Mesendoderm (in vitro differentiated cells): ENCODE measurements at regions not wholly inside any gene's neighbourhood (a gene's known extent, or its start where the extent isn't known, plus 50 kb on each side); places are given as distances from the start of the nearest gene placed in this dataset.
A peak's percentile ranks its signal among the peaks of the same experiment; 100 is the strongest.

Source experiments
- DNase-seq: peaks from one replicate; pipeline ENCODE4 v3.0.0; 2013
- H2AK5ac ChIP-seq: 2 replicates; pipeline ENCODE4 v1.6.1; 2013; ENCODE audit warnings: low read length, inconsistent platforms
- H2BK120ac ChIP-seq: 2 replicates; pipeline ENCODE4 v1.6.1; 2013; ENCODE audit warnings: low read depth, mild to moderate bottlenecking, low read length, moderate library complexity, mixed read lengths
- H2BK15ac ChIP-seq: replicated peaks from 2 replicates; pipeline ENCODE4 v1.6.1; 2013; ENCODE audit warnings: low read depth, mild to moderate bottlenecking, moderate library complexity
- H2BK5ac ChIP-seq: 2 replicates; pipeline ENCODE4 v1.6.1; 2013; ENCODE audit warnings: low read length, inconsistent platforms
- H3K18ac ChIP-seq: 2 replicates; pipeline ENCODE4 v1.6.1; 2013; ENCODE audit warnings: mild to moderate bottlenecking, low read length, mixed read lengths
- H3K23ac ChIP-seq: one replicate; pipeline ENCODE4 v1.6.1; 2013; ENCODE audit warnings: low read length
- H3K27ac ChIP-seq: 2 replicates; pipeline ENCODE4 v1.5.1; 2013; ENCODE audit warnings: low read depth, mild to moderate bottlenecking, inconsistent platforms, low read length, moderate library complexity
- H3K27me3 ChIP-seq: 2 replicates; pipeline ENCODE4 v1.6.1; 2013; ENCODE audit warnings: low read length, control low read depth, mild to moderate bottlenecking, inconsistent platforms; ENCODE audit not compliant: insufficient read depth, poor library complexity
- H3K36me3 ChIP-seq: 2 replicates; pipeline ENCODE4 v1.6.1; 2013; ENCODE audit warnings: low read length, inconsistent platforms; ENCODE audit not compliant: control insufficient read depth, insufficient read depth
- H3K4ac ChIP-seq: one replicate; pipeline ENCODE4 v1.6.1; 2013; ENCODE audit warnings: low read depth, mild to moderate bottlenecking, low read length, moderate library complexity
- H3K4me1 ChIP-seq: 2 replicates; pipeline ENCODE4 v1.6.1; 2013; ENCODE audit warnings: low read depth, low read length, inconsistent platforms; ENCODE audit not compliant: control insufficient read depth
- H3K4me2 ChIP-seq: 2 replicates; pipeline ENCODE4 v1.6.1; 2013; ENCODE audit warnings: low read length
- H3K4me3 ChIP-seq: 2 replicates; pipeline ENCODE4 v1.5.1; 2013; ENCODE audit warnings: mild to moderate bottlenecking, low read length
- H3K56ac ChIP-seq: one replicate; pipeline ENCODE4 v1.6.1; 2013; ENCODE audit warnings: low read length
- H3K79me1 ChIP-seq: 2 replicates; pipeline ENCODE4 v1.6.1; 2013; ENCODE audit warnings: low read length, inconsistent platforms
- H3K79me2 ChIP-seq: 2 replicates; pipeline ENCODE4 v1.6.1; 2013; ENCODE audit warnings: mild to moderate bottlenecking, low read length; ENCODE audit not compliant: control insufficient read depth, insufficient read depth
- H3K9ac ChIP-seq: 2 replicates; pipeline ENCODE4 v1.6.1; 2013; ENCODE audit warnings: low read length, inconsistent platforms
- H4K5ac ChIP-seq: one replicate; pipeline ENCODE4 v1.6.1; 2013; ENCODE audit warnings: low read length
- H4K8ac ChIP-seq: one replicate; pipeline ENCODE4 v1.6.1; 2013; ENCODE audit warnings: low read depth, mild to moderate bottlenecking, control low read depth, low read length, moderate library complexity
- WGBS: extraction: QIAGEN DNeasy Blood & Tissue Kit; methylation state at CpG from one replicate; pipeline ENCODE4 v1.1.7; 2013; ENCODE audit warnings: low lambda C conversion rate, missing lambda C conversion rate; ENCODE audit not compliant: insufficient coverage; ENCODE audit errors: extremely low coverage; 5-methylcytosine and 5-hydroxymethylcytosine counted together

GRCh38 chr14:83827383-83827782 lies 1702.6 kb upstream of the FLRT2 start:
- H3K36me3 ChIP-seq = no peaks in the 10 kb centered on the region
- H3K4me1 ChIP-seq = no peaks in the 10 kb centered on the region
- no peak overlapping the region for H2BK5ac ChIP-seq
- no peak overlapping the region for H4K5ac ChIP-seq
- WGBS = no CpG with 5 or more reads among the region's 3 CpGs
- no peak overlapping the region for H3K23ac ChIP-seq
- no peak overlapping the region for H4K8ac ChIP-seq
- no peaks in the 10 kb centered on the region for H3K79me2 ChIP-seq
- DNase-seq = peak; percentile 7
- no peaks in the 10 kb centered on the region for H3K27me3 ChIP-seq
- H3K56ac ChIP-seq = no peak overlapping the region
- no peak overlapping the region for H3K4me3 ChIP-seq
- no peak overlapping the region for H3K27ac ChIP-seq
- no peak overlapping the region for H3K4ac ChIP-seq
- no peak overlapping the region for H2AK5ac ChIP-seq
- H3K9ac ChIP-seq = no peak overlapping the region
- no peak overlapping the region for H2BK120ac ChIP-seq
- H3K18ac ChIP-seq = no peak overlapping the region
- no peak overlapping the region for H3K4me2 ChIP-seq
- H3K79me1 ChIP-seq = no peaks in the 10 kb centered on the region
- no peak overlapping the region for H2BK15ac ChIP-seq

- Histone ChIP-seq H2BK5ac (no peak overlapping the region), H3K36me3 (no peaks in the 10 kb centered on the region), H3K79me2 (no peaks in the 10 kb centered on the region), H3K27me3 (no peaks in the 10 kb centered on the region), H3K9ac (no peak overlapping the region), H3K56ac (no peak overlapping the region), H2BK120ac (no peak overlapping the region), H4K5ac (no peak overlapping the region), H2BK15ac (no peak overlapping the region), H3K27ac (no peak overlapping the region), H3K4me2 (no peak overlapping the region), H3K79me1 (no peaks in the 10 kb centered on the region), H4K8ac (no peak overlapping the region), H3K4me3 (no peak overlapping the region), H3K4me1 (no peaks in the 10 kb centered on the region), H3K23ac (no peak overlapping the region), H2AK5ac (no peak overlapping the region), H3K4ac (no peak overlapping the region), H3K18ac (no peak overlapping the region)
- DNase-seq = no peak
- no CpG with 5 or more reads among the region's 2 CpGs for WGBS
Measured at GRCh38 chr14:83828406-83828805, 1701.5 kb upstream of the FLRT2 start.

GRCh38 chr14:83830316-83830715 lies 1699.6 kb upstream of the FLRT2 start:
- no peaks in the 10 kb centered on the region for H3K4me1 ChIP-seq
- no peak overlapping the region for H3K4me3 ChIP-seq
- H3K4ac ChIP-seq = no peak overlapping the region
- no peak overlapping the region for H2BK15ac ChIP-seq
- no peaks in the 10 kb centered on the region for H3K79me1 ChIP-seq
- no peak overlapping the region for H3K56ac ChIP-seq
- H4K8ac ChIP-seq = no peak overlapping the region
- H3K79me2 ChIP-seq = no peaks in the 10 kb centered on the region
- no peak for DNase-seq
- H2BK5ac ChIP-seq = no peak overlapping the region
- no peak overlapping the region for H4K5ac ChIP-seq
- H3K27me3 ChIP-seq = no peaks in the 10 kb centered on the region
- no peak overlapping the region for H3K23ac ChIP-seq
- no peaks in the 10 kb centered on the region for H3K36me3 ChIP-seq
- H3K18ac ChIP-seq = no peak overlapping the region
- no peak overlapping the region for H2BK120ac ChIP-seq
- H3K9ac ChIP-seq = no peak overlapping the region
- no peak overlapping the region for H3K27ac ChIP-seq
- WGBS = no CpG with 5 or more reads among the region's 2 CpGs
- H2AK5ac ChIP-seq = no peak overlapping the region
- H3K4me2 ChIP-seq = no peak overlapping the region

- Histone ChIP-seq H3K18ac (no peak overlapping the region), H2BK5ac (no peak overlapping the region), H3K9ac (no peak overlapping the region), H3K4me3 (no peak overlapping the region), H4K5ac (no peak overlapping the region), H4K8ac (no peak overlapping the region), H3K56ac (no peak overlapping the region), H3K4ac (no peak overlapping the region), H3K4me1 (no peaks in the 10 kb centered on the region), H2AK5ac (no peak overlapping the region), H3K4me2 (no peak overlapping the region), H3K27me3 (no peaks in the 10 kb centered on the region), H3K23ac (no peak overlapping the region), H2BK120ac (no peak overlapping the region), H3K79me2 (no peaks in the 10 kb centered on the region), H3K79me1 (no peaks in the 10 kb centered on the region), H2BK15ac (no peak overlapping the region), H3K27ac (no peak overlapping the region), H3K36me3 (no peaks in the 10 kb centered on the region)
- DNase-seq = peak; percentile 18
- WGBS = no CpG with 5 or more reads among the region's 3 CpGs
Measured at GRCh38 chr14:83838226-83838625, 1691.7 kb upstream of the FLRT2 start.

GRCh38 chr14:83842547-83842946 lies 1687.4 kb upstream of the FLRT2 start:
- no peak overlapping the region for H3K18ac ChIP-seq
- H3K4ac ChIP-seq = no peak overlapping the region
- no peaks in the 10 kb centered on the region for H3K79me1 ChIP-seq
- H3K23ac ChIP-seq = no peak overlapping the region
- no peak overlapping the region for H4K5ac ChIP-seq
- no CpG with 5 or more reads among the region's 3 CpGs for WGBS
- H3K9ac ChIP-seq = no peak overlapping the region
- no peaks in the 10 kb centered on the region for H3K4me1 ChIP-seq
- no peaks in the 10 kb centered on the region for H3K79me2 ChIP-seq
- H2BK5ac ChIP-seq = no peak overlapping the region
- H3K27me3 ChIP-seq = no peaks in the 10 kb centered on the region
- H3K4me2 ChIP-seq = no peak overlapping the region
- no peak for DNase-seq
- no peak overlapping the region for H3K56ac ChIP-seq
- no peak overlapping the region for H3K27ac ChIP-seq
- H3K4me3 ChIP-seq = no peak overlapping the region
- H2AK5ac ChIP-seq = no peak overlapping the region
- no peak overlapping the region for H4K8ac ChIP-seq
- no peak overlapping the region for H2BK120ac ChIP-seq
- H3K36me3 ChIP-seq = no peaks in the 10 kb centered on the region
- no peak overlapping the region for H2BK15ac ChIP-seq

GRCh38 chr14:83847102-83847501 lies 1682.8 kb upstream of the FLRT2 start:
- H2BK5ac ChIP-seq = no peak overlapping the region
- H4K8ac ChIP-seq = no peak overlapping the region
- no peaks in the 10 kb centered on the region for H3K27me3 ChIP-seq
- no peak overlapping the region for H3K23ac ChIP-seq
- H3K56ac ChIP-seq = no peak overlapping the region
- no CpG with 5 or more reads among the region's 1 CpG for WGBS
- DNase-seq = no peak
- H3K36me3 ChIP-seq = no peaks in the 10 kb centered on the region
- H2BK15ac ChIP-seq = no peak overlapping the region
- no peak overlapping the region for H2AK5ac ChIP-seq
- no peak overlapping the region for H3K4me2 ChIP-seq
- H3K27ac ChIP-seq = no peak overlapping the region
- no peak overlapping the region for H3K4ac ChIP-seq
- no peaks in the 10 kb centered on the region for H3K4me1 ChIP-seq
- no peaks in the 10 kb centered on the region for H3K79me1 ChIP-seq
- H4K5ac ChIP-seq = no peak overlapping the region
- H3K9ac ChIP-seq = no peak overlapping the region
- H2BK120ac ChIP-seq = no peak overlapping the region
- H3K4me3 ChIP-seq = no peak overlapping the region
- no peaks in the 10 kb centered on the region for H3K79me2 ChIP-seq
- no peak overlapping the region for H3K18ac ChIP-seq
